AG10803 (cell line): ENCODE measurements at regions not wholly inside any gene's neighbourhood (a gene's known extent, or its start where the extent isn't known, plus 50 kb on each side); places are given as distances from the start of the nearest gene placed in this dataset.
"Not testable (repeated sequence)": the region's sequence is repeated elsewhere in the genome, so short reads cannot be mapped to it uniquely, and the experiment has no call there.

ENCODE experiments used
- DNase-seq: peaks from one replicate; pipeline ENCODE4 v3.0.0; 2010; ENCODE audit warnings: low read depth
- H3K4me3 ChIP-seq: 2 replicates; pipeline ENCODE4 v1.5.1; 2011; ENCODE audit warnings: mild to moderate bottlenecking, low read length, control low read depth
- CTCF ChIP-seq: conservative IDR thresholded peaks from 2 replicates; pipeline ENCODE4 v1.5.1; 2011; ENCODE audit warnings: mild to moderate bottlenecking, low read length, control low read depth, inconsistent platforms

GRCh38 chr22:22733881-22734373 lies 89.5 kb downstream of the GGTLC2 start:
- TF ChIP-seq CTCF = no peak
- no peak for DNase-seq
- H3K4me3 ChIP-seq = no peak overlapping the region

DNA sequence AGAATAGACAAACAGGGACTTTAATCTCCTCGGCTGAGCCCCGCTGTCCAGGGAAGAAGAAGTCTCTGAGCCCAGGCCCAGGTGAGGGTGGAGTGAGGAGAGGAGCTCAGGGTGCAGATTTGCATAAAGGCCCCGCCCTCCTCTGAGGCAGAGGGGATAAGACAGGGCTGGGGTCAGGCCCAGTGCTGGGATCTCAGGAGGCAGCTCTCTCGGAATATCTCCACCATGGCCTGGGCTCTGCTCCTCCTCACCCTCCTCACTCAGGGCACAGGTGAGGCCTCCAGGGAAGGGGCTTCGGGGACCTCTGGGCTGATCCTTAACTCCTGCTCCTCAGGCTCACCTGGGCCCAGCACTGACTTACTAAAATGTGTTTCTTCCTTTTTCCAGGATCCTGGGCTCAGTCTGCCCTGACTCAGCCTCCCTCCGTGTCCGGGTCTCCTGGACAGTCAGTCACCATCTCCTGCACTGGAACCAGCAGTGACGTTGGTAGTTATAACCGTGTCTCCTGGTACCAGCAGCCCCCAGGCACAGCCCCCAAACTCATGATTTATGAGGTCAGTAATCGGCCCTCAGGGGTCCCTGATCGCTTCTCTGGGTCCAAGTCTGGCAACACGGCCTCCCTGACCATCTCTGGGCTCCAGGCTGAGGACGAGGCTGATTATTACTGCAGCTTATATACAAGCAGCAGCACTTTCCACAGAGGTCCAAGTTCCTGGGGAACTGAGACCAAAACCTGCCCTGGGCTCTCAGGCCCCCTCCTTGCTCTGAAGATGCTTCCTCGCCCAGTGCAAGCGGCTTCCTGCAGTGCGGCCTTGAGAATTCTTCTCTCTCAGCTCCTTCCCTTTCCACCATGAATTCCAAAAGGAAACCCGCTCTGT lies 90.2 kb downstream of the GGTLC2 start:
- not testable (repeated sequence) for H3K4me3 ChIP-seq, DNase-seq

GRCh38 chr22:22735276-22735675 lies 90.9 kb downstream of the GGTLC2 start:
- not testable (repeated sequence) for H3K4me3 ChIP-seq, DNase-seq

GRCh38 chr22:22735695-22736611 lies 91.5 kb downstream of the GGTLC2 start:
- H3K4me3 ChIP-seq = no peak overlapping the region
- DNase-seq = no peak
- no peak for TF ChIP-seq CTCF

- H3K4me3 ChIP-seq = no peak overlapping the region
- no peak for DNase-seq
- no peak for TF ChIP-seq CTCF
These were observed 93.2 kb downstream of the GGTLC2 start for GRCh38 chr22:22737590-22737989.

- no peak for TF ChIP-seq CTCF
- no peak for DNase-seq
- no peak overlapping the region for H3K4me3 ChIP-seq
These were observed 94.7 kb downstream of the GGTLC2 start for GRCh38 chr22:22738959-22739585.

DNA sequence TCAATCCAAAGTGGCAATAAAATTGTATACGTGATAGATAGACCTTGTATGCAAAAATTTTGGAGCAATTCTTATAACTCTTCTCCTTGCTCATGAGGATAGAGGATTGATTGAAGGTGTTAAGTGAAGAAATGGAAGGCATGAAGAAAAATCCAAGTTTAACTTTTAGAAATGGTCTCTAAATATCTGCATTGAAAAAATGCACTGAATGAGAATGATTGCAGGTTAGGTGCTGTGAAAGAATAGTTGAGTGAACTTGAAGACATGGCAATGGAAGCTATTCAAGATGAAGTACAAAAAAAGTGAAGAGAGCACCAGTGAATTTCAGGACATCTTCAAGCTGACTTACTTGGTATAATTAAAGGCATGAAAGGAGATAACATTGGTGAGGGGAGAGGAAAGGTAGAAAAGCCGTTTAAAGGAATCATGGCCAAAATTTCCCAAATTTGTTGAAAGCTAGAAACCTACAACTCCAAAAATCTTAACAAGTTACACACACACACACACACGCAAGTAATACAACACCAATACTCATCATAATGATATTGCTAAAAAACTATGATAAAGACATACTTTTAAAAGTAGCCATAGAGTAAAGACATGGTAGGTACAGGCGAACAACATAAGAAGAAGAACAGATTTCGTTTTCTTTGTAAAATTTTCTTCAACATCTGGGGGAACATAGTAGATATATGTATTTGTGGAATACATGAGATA lies 96.3 kb downstream of the GGTLC2 start:
- TF ChIP-seq CTCF = no peak
- no peak overlapping the region for H3K4me3 ChIP-seq
- no peak for DNase-seq
